SK-N-SH (cell line): ENCODE measurements at regions not wholly inside any gene's neighbourhood (a gene's known extent, or its start where the extent isn't known, plus 50 kb on each side); places are given as distances from the start of the nearest gene placed in this dataset.

Experiments
- EZH2phosphoT487 ChIP-seq: fragments of 200-600 bp; sonication (generic); IDR thresholded peaks from 2 replicates; pipeline ENCODE4 v1.6.1; 2017; ENCODE audit warnings: low read depth, mixed run types, mild to moderate bottlenecking, antibody characterized with exemption, moderate library complexity, borderline replicate concordance
- GABPA ChIP-seq: IDR thresholded peaks from 2 replicates; pipeline ENCODE4 v1.4.0; 2012; ENCODE audit warnings: low read depth, mild to moderate bottlenecking
- JUND ChIP-seq: IDR thresholded peaks from 2 replicates; pipeline ENCODE4 v1.4.0; 2012
- POLR2AphosphoS5 ChIP-seq: IDR thresholded peaks from 2 replicates; pipeline ENCODE4 v1.6.1; 2012; ENCODE audit warnings: low read depth, low read length
- TAF1 ChIP-seq: IDR thresholded peaks from 2 replicates; pipeline ENCODE4 v1.6.1; 2012; ENCODE audit warnings: low read depth, mild to moderate bottlenecking, low read length, moderate library complexity, borderline replicate concordance
- TF ChIP-seq, protein P1 (sequence below): fragments of 200-600 bp; sonication (generic); IDR thresholded peaks from 2 replicates; pipeline ENCODE4 v1.6.1; 2017; ENCODE audit warnings: antibody characterized with exemption, mild to moderate bottlenecking, moderate library complexity

DNA sequence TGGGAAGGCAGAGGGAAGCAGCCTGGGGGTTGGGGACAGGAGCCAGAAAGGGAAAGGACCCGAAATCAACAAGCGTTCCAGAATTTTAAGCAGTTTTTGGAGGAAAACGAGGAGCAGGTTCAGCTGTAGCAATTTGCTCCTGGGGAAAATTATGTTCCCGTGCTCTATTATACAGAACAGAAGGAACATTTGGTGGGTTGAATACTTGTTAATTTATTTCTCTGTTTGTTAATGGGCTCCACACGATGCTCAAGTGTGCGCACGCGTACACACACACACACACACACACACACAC lies 149.2 kb upstream of the LINGO1 start:
- TF ChIP-seq, protein P1, sequence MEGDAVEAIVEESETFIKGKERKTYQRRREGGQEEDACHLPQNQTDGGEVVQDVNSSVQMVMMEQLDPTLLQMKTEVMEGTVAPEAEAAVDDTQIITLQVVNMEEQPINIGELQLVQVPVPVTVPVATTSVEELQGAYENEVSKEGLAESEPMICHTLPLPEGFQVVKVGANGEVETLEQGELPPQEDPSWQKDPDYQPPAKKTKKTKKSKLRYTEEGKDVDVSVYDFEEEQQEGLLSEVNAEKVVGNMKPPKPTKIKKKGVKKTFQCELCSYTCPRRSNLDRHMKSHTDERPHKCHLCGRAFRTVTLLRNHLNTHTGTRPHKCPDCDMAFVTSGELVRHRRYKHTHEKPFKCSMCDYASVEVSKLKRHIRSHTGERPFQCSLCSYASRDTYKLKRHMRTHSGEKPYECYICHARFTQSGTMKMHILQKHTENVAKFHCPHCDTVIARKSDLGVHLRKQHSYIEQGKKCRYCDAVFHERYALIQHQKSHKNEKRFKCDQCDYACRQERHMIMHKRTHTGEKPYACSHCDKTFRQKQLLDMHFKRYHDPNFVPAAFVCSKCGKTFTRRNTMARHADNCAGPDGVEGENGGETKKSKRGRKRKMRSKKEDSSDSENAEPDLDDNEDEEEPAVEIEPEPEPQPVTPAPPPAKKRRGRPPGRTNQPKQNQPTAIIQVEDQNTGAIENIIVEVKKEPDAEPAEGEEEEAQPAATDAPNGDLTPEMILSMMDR, result no peak
- TF ChIP-seq TAF1 (no peak), EZH2phosphoT487 (no peak), JUND (no peak), POLR2AphosphoS5 (no peak), GABPA (no peak)
